Neural progenitor cell (in vitro differentiated cells): ENCODE measurements at regions not wholly inside any gene's neighbourhood (a gene's known extent, or its start where the extent isn't known, plus 50 kb on each side); places are given as distances from the start of the nearest gene placed in this dataset.

Source experiments
- EZH2 ChIP-seq: fragments of 200-600 bp; sonication (generic); IDR thresholded peaks from 2 replicates; pipeline ENCODE4 v1.6.1; 2017; ENCODE audit warnings: antibody characterized with exemption, mild to moderate bottlenecking, moderate library complexity
- EZH2phosphoT487 ChIP-seq: fragments of 200-600 bp; sonication (generic); IDR thresholded peaks from 2 replicates; pipeline ENCODE4 v1.6.1; 2017; ENCODE audit warnings: antibody characterized with exemption
- TF ChIP-seq, protein P1 (sequence below): fragments of 200-600 bp; sonication (generic); IDR thresholded peaks from 2 replicates; pipeline ENCODE4 v1.5.1; 2017; ENCODE audit warnings: antibody characterized with exemption, mild to moderate bottlenecking

GRCh38 chr5:148939676-148940075 is 113.3 kb downstream of the ADRB2 start:
- TF ChIP-seq, protein P1, sequence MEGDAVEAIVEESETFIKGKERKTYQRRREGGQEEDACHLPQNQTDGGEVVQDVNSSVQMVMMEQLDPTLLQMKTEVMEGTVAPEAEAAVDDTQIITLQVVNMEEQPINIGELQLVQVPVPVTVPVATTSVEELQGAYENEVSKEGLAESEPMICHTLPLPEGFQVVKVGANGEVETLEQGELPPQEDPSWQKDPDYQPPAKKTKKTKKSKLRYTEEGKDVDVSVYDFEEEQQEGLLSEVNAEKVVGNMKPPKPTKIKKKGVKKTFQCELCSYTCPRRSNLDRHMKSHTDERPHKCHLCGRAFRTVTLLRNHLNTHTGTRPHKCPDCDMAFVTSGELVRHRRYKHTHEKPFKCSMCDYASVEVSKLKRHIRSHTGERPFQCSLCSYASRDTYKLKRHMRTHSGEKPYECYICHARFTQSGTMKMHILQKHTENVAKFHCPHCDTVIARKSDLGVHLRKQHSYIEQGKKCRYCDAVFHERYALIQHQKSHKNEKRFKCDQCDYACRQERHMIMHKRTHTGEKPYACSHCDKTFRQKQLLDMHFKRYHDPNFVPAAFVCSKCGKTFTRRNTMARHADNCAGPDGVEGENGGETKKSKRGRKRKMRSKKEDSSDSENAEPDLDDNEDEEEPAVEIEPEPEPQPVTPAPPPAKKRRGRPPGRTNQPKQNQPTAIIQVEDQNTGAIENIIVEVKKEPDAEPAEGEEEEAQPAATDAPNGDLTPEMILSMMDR = no peak
- TF ChIP-seq EZH2 (no peak), EZH2phosphoT487 (no peak)
